HG03025 (cell line): ENCODE measurements at regions not wholly inside any gene's neighbourhood (a gene's known extent, or its start where the extent isn't known, plus 50 kb on each side); places are given as distances from the start of the nearest gene placed in this dataset.
"Not testable (repeated sequence)": the region's sequence is repeated elsewhere in the genome, so short reads cannot be mapped to it uniquely, and the experiment has no call there.

Experiments
- ATAC-seq: cut with Tn5 transposase; IDR thresholded peaks from one replicate; pipeline ENCODE4 v1.9.1; 2021; ENCODE audit warnings: mild to moderate bottlenecking, moderate library complexity; ENCODE audit not compliant: unreplicated experiment, low FRiP score

- ATAC-seq, result no peak
Measured at GRCh38 chr6:14542670-14543366, 425.2 kb downstream of the CD83 start.

GRCh38 chr6:14543971-14544585 lies 426.5 kb downstream of the CD83 start:
- ATAC-seq, result no peak

- ATAC-seq, result no peak
Measured at GRCh38 chr6:14544666-14545065, 427.1 kb downstream of the CD83 start.

GRCh38 chr6:14545496-14545895 lies 427.9 kb downstream of the CD83 start:
- no peak for ATAC-seq

- no peak for ATAC-seq
Measured at GRCh38 chr6:14546036-14546435, 428.5 kb downstream of the CD83 start.

GRCh38 chr6:14547284-14547998 lies 429.9 kb downstream of the CD83 start:
- ATAC-seq, result no peak

GRCh38 chr6:14549304-14549770 lies 431.8 kb downstream of the CD83 start:
- ATAC-seq, result no peak

- ATAC-seq, result no peak
Measured at GRCh38 chr6:14549871-14550270, 432.3 kb downstream of the CD83 start.

GRCh38 chr6:14550410-14550809 lies 432.8 kb downstream of the CD83 start:
- ATAC-seq, result no peak

- no peak for ATAC-seq
Measured at GRCh38 chr6:14550822-14551221, 433.2 kb downstream of the CD83 start.

- ATAC-seq, result not testable (repeated sequence)
Measured at GRCh38 chr6:14551601-14552000, 434.0 kb downstream of the CD83 start.

- ATAC-seq, result no peak
Measured at GRCh38 chr6:14552891-14553290, 435.3 kb downstream of the CD83 start.

- ATAC-seq, result no peak
Measured at GRCh38 chr6:14553515-14553914, 435.9 kb downstream of the CD83 start.

GRCh38 chr6:14555804-14556203 lies 438.2 kb downstream of the CD83 start:
- no peak for ATAC-seq

GRCh38 chr6:14559746-14560536 lies 442.4 kb downstream of the CD83 start:
- no peak for ATAC-seq

- not testable (repeated sequence) for ATAC-seq
Measured at GRCh38 chr6:14561563-14561962, 444.0 kb downstream of the CD83 start.

GRCh38 chr6:14567842-14568241 lies 450.3 kb downstream of the CD83 start:
- ATAC-seq, result no peak

GRCh38 chr6:14569394-14569793 lies 451.8 kb downstream of the CD83 start:
- no peak for ATAC-seq

GRCh38 chr6:14569874-14570273 lies 452.3 kb downstream of the CD83 start:
- ATAC-seq, result not testable (repeated sequence)

GRCh38 chr6:14571001-14571400 lies 453.4 kb downstream of the CD83 start:
- no peak for ATAC-seq

- ATAC-seq, result no peak
Measured at GRCh38 chr6:14571746-14572145, 454.2 kb downstream of the CD83 start.
